ENCODE measurements at regions not wholly inside any gene's neighbourhood (a gene's known extent, or its start where the extent isn't known, plus 50 kb on each side); places are given as distances from the start of the nearest gene placed in this dataset.

GRCh38 chr1:234683861-234684632, 74.1 kb upstream of the IRF2BP2 start:
- no peak for DNase-seq

- DNase-seq, result no peak
These were observed 73.3 kb upstream of the IRF2BP2 start for GRCh38 chr1:234683127-234683860.

GRCh38 chr1:234681990-234682389, 72.0 kb upstream of the IRF2BP2 start:
- no peak for DNase-seq

- DNase-seq, result no peak
These were observed 71.1 kb upstream of the IRF2BP2 start for GRCh38 chr1:234681065-234681464.

GRCh38 chr1:234680331-234680904, 70.4 kb upstream of the IRF2BP2 start:
- no peak for DNase-seq

GRCh38 chr1:234676103-234676594, 66.2 kb upstream of the IRF2BP2 start:
- peak; percentile 39 for DNase-seq

GRCh38 chr1:234675572-234675971, 65.6 kb upstream of the IRF2BP2 start:
- no peak for DNase-seq

- no peak for DNase-seq
These were observed 65.0 kb upstream of the IRF2BP2 start for GRCh38 chr1:234675006-234675405.

GRCh38 chr1:234674218-234674815, 64.3 kb upstream of the IRF2BP2 start:
- no peak for DNase-seq

GRCh38 chr1:234672349-234673135, 62.6 kb upstream of the IRF2BP2 start:
- no peak for DNase-seq

GRCh38 chr1:234670967-234671626, 61.1 kb upstream of the IRF2BP2 start:
- no peak for DNase-seq

GRCh38 chr1:234669499-234669898, 59.5 kb upstream of the IRF2BP2 start:
- no peak for DNase-seq

GRCh38 chr1:234668577-234668955, 58.6 kb upstream of the IRF2BP2 start:
- DNase-seq, result no peak

- no peak for DNase-seq
These were observed 57.9 kb upstream of the IRF2BP2 start for GRCh38 chr1:234667600-234668576.

GRCh38 chr1:234666761-234667160, 56.8 kb upstream of the IRF2BP2 start:
- no peak for DNase-seq

GRCh38 chr1:234665975-234666605, 56.1 kb upstream of the IRF2BP2 start:
- DNase-seq, result no peak

- DNase-seq, result no peak
These were observed 52.2 kb upstream of the IRF2BP2 start for GRCh38 chr1:234662148-234662547.

GRCh38 chr1:234661317-234661928, 51.4 kb upstream of the IRF2BP2 start:
- no peak for DNase-seq

GRCh38 chr1:234660536-234661316, 50.7 kb upstream of the IRF2BP2 start:
- no peak for DNase-seq

Data from T-helper 9 cell (primary cell).